ENCODE measurements at regions not wholly inside any gene's neighbourhood (a gene's known extent, or its start where the extent isn't known, plus 50 kb on each side); places are given as distances from the start of the nearest gene placed in this dataset.

GRCh38 chr13:33767140-33767539, 50.8 kb upstream of the RFC3 start:
- Mint-ChIP-seq H3K4me1 (no peaks in the 10 kb centered on the region), H3K27ac (no peak overlapping the region), H3K4me3 (no peak overlapping the region), H3K36me3 (peaks cover 0 to 4% (median 0%) of the 10 kb centered on the region in 3 donors), H3K9me3 (peaks cover 0 to 3% (median 0%) of the 10 kb centered on the region in 6 donors), H3K27me3 (ENCODE audit: low read depth in 3 of 3) (peaks cover 1 to 6% (median 2%) of the 10 kb centered on the region in 3 donors)
- no peak for DNase-seq

All from immature natural killer cell (primary cell).